ENCODE measurements at regions not wholly inside any gene's neighbourhood (a gene's known extent, or its start where the extent isn't known, plus 50 kb on each side); places are given as distances from the start of the nearest gene placed in this dataset.

DNA sequence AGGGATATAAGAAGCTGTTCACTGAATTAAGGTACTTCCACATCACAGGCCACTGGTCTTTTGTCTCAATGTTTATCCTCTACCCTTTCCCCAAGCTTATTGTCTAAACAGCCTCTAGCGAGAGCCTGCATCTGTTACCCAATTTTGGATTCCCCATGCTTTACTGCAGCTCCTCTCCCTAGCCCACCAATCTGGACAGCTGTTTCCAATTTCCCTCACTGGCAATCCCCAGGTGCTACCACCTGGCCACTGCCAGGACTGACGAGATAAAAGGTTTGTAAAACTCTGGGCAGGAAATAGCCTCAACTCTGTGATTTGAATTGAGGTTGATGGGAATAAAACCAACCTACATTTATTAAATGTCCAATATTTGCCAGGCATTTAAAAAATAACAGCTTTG lies 58.0 kb upstream of the TEX9 start:
- no peak for DNase-seq
- TF ChIP-seq GATA1 (IDR thresholded peaks at IDR 0.05; ENCODE audit: low read depth, low read length) (no peak), POLR2A (IDR thresholded peaks at IDR 0.05; ENCODE audit: low read length) (no peak)

DNA sequence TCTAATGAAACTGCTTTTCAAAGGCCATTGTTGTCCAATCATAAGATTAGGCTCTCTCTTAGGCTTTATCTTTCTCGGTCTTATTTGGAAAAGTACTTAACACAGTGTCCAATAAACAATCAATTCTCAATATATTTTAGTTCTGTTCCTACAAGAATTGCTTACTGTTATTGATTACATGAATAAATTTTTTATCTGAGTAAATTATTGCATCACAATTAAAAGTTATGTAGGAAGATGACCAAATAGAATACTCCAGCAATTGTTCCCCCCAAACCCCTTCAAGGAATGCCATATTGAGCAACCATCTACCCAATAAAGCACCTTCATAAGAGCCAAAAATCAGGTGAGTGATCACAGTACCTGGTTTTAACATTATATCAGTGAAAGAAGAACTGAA lies 55.0 kb upstream of the RFX7 start:
- no peak for DNase-seq
- TF ChIP-seq POLR2A (IDR thresholded peaks at IDR 0.05; ENCODE audit: low read length) (no peak), GATA1 (IDR thresholded peaks at IDR 0.05; ENCODE audit: low read depth, low read length) (no peak)

DNA sequence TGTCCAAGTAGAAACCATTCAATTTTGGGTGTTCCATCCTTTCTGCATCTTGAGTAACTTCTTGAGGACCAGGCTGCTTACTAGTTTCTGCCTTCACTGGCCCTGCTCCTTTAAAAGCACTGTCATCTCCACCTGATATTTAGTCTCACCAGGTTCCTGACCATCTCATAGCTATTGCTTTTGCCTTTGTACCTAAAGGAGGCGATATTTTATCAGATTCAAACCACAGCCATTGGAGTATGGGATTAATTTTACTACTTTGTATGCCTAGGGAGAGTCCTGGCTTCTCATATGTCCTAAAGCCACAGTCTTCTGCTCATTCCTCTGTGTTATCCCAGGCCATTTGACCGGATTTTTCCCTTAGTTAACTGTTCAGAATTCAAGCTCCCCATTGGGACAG lies 51.8 kb upstream of the RFX7 start:
- no peak for TF ChIP-seq GATA1 (IDR thresholded peaks at IDR 0.05; ENCODE audit: low read depth, low read length)
- no peak for TF ChIP-seq POLR2A (IDR thresholded peaks at IDR 0.05; ENCODE audit: low read length)
- no peak for DNase-seq

DNA sequence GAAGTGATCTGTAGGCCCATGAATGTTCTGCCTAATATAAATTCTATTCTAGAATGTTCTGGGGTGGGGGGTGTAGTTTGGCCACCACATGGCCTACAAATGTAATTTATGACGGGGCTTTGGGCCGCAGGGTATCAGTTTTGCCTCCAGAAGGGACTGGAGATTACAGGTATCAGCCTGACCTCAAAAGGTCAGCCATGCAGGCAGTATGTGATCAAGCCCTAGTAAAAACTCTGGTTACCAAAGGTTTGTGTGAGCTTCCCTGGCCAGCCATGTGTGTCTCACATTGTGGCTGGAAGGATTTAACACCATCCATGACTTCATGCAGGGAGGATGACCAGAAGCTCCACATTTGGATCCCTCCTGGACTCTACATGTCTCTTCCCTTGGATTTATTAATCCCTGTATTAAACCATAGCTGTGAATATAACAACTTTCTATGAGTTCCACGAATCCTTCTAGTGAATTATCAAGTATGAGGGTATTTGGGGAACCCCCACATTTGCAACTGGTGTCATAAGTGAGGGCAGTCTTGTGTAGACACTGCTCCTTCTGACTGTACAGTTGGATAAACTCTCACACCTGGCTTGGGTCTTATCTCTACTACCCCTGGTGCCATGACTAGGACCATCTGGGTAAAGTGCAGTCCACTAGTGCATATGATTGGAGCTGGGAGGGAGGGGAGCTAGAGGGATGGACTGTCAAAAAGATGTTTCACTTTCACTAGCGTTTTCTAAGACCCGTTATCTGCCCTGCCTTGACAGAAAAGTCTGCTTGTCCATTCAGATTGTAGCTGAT lies 50.0 kb upstream of the RFX7 start:
- TF ChIP-seq POLR2A (IDR thresholded peaks at IDR 0.05; ENCODE audit: low read length) (no peak), GATA1 (IDR thresholded peaks at IDR 0.05; ENCODE audit: low read depth, low read length) (no peak)
- peak; percentile 36 to 72 for DNase-seq
